C4-2B (cell line): ENCODE measurements at regions not wholly inside any gene's neighbourhood (a gene's known extent, or its start where the extent isn't known, plus 50 kb on each side); places are given as distances from the start of the nearest gene placed in this dataset.

Experiments
- CTCF ChIP-seq: fragments of 450-650 bp; conservative IDR thresholded peaks from 2 replicates; pipeline ENCODE4 v1.5.1; 2017; ENCODE audit warnings: mild to moderate bottlenecking
- ZFX ChIP-seq: fragments of 450-650 bp; IDR thresholded peaks from 2 replicates; pipeline ENCODE4 v1.6.1; 2017

GRCh38 chr16:6977916-6978315, 354.7 kb upstream of the RBFOX1 start:
- TF ChIP-seq CTCF (no peak), ZFX (no peak)
